BE2C (cell line): ENCODE measurements at regions not wholly inside any gene's neighbourhood (a gene's known extent, or its start where the extent isn't known, plus 50 kb on each side); places are given as distances from the start of the nearest gene placed in this dataset.
A peak's percentile ranks its signal among the peaks of the same experiment; 100 is the strongest.
"Not testable (repeated sequence)": the region's sequence is repeated elsewhere in the genome, so short reads cannot be mapped to it uniquely, and the experiment has no call there.

Experiments used
- DNase-seq: peaks from one replicate; pipeline ENCODE4 v3.0.0-alpha.2; 2020
- H3K27me3 ChIP-seq: fragments of 250-450 bp; sonication (Bioruptor Pico); 2 replicates; pipeline ENCODE4 v1.5.1; 2020; ENCODE audit warnings: mild to moderate bottlenecking
- H3K36me3 ChIP-seq: fragments of 250-450 bp; sonication (Bioruptor Pico); 2 replicates; pipeline ENCODE4 v1.5.1; 2020; ENCODE audit warnings: mild to moderate bottlenecking
- H3K4me1 ChIP-seq: fragments of 250-450 bp; sonication (Bioruptor Pico); 2 replicates; pipeline ENCODE4 v1.5.1; 2020
- H3K4me3 ChIP-seq: 2 replicates; pipeline ENCODE4 v1.5.1; 2011; ENCODE audit warnings: low read depth, low read length
- H3K9me3 ChIP-seq: fragments of 250-450 bp; sonication (Bioruptor Pico); 2 replicates; pipeline ENCODE4 v1.5.1; 2020
- TF ChIP-seq, protein P1 (sequence below): IDR thresholded peaks from 2 replicates; pipeline ENCODE4 v1.5.1; 2012; ENCODE audit warnings: mild to moderate bottlenecking, low read depth, low read length

DNA sequence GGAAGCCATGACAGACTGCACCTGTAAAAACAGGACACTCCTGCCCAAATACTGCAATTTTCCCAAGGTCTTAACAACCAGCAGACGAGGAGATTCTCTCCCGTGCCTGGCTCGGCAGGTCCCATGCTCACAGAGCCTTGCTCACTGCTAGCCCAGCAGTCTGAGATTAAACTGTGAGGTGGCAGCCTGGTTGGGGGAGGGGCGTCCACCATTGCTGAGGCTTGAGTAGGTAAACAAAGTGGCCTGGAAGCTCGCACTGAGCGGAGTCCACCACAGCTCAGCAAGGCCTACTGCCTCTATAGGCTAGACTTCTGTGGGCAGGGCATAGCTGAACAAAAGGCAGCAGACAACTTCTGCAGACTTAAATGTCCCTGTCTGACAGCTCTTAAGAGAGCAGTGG, 80.3 kb downstream of the ANXA5 start:
- not testable (repeated sequence) for H3K9me3 ChIP-seq, H3K4me1 ChIP-seq, H3K4me3 ChIP-seq, H3K27me3 ChIP-seq, H3K36me3 ChIP-seq
- peak; percentile 8 for DNase-seq

- Histone ChIP-seq H3K9me3 (no peaks in the 10 kb centered on the region; the same call in 1 of the 2 replicates), H3K4me1 (no peaks in the 10 kb centered on the region), H3K27me3 (no peaks in the 10 kb centered on the region), H3K4me3 (no peak overlapping the region), H3K36me3 (no peaks in the 10 kb centered on the region)
- TF ChIP-seq, protein P1, sequence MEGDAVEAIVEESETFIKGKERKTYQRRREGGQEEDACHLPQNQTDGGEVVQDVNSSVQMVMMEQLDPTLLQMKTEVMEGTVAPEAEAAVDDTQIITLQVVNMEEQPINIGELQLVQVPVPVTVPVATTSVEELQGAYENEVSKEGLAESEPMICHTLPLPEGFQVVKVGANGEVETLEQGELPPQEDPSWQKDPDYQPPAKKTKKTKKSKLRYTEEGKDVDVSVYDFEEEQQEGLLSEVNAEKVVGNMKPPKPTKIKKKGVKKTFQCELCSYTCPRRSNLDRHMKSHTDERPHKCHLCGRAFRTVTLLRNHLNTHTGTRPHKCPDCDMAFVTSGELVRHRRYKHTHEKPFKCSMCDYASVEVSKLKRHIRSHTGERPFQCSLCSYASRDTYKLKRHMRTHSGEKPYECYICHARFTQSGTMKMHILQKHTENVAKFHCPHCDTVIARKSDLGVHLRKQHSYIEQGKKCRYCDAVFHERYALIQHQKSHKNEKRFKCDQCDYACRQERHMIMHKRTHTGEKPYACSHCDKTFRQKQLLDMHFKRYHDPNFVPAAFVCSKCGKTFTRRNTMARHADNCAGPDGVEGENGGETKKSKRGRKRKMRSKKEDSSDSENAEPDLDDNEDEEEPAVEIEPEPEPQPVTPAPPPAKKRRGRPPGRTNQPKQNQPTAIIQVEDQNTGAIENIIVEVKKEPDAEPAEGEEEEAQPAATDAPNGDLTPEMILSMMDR = no peak
- no peak for DNase-seq
Observed at GRCh38 chr4:121614101-121614500, 82.7 kb downstream of the ANXA5 start.

GRCh38 chr4:121599049-121599448, 97.7 kb downstream of the ANXA5 start:
- Histone ChIP-seq H3K4me3 (no peak overlapping the region), H3K36me3 (no peaks in the 10 kb centered on the region), H3K27me3 (no peaks in the 10 kb centered on the region), H3K4me1 (no peaks in the 10 kb centered on the region), H3K9me3 (no peaks in the 10 kb centered on the region)
- TF ChIP-seq, protein P1 = no peak
- DNase-seq = no peak

- H3K4me3 ChIP-seq = no peak overlapping the region
- TF ChIP-seq, protein P1 = no peak
- H3K36me3 ChIP-seq = no peaks in the 10 kb centered on the region
- DNase-seq = no peak
- no peaks in the 10 kb centered on the region for H3K4me1 ChIP-seq
- H3K27me3 ChIP-seq = no peaks in the 10 kb centered on the region
- H3K9me3 ChIP-seq = no peaks in the 10 kb centered on the region
Observed at GRCh38 chr4:121597346-121597934, 99.3 kb downstream of the ANXA5 start.

DNA sequence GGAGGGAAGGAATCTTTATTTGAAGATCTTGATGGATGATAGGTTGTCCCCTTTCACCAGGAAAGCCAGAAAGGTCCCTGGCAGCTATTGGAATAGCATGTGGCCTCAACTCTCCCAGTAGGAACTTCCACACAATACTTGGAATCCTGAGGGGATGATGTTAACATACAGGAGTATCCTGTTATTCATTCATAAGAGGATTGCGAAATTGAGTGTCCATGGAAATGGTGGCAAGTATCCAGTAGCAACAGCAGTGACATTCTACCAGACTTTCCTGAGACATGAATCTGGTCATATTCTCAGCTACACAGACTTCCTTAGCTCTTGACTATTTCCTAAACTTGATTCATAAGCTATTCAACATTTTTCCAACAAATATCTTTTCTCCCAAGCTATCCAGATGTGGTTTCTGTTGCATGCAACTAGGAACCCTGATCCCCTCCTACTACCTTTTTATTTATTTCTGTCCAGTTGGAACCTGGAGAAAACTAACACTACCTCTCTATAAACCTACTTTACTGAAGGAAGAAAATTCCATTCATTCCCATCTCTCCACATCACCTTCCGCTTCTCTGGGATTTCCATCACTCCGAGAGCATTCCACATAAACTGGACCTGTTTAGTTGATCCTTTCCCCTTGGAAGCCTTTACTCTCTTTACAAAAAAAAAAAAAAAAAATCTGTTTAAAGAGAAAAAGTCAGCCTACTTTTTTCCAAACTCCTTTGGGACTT, 101.8 kb downstream of the ANXA5 start:
- H3K4me1 ChIP-seq = no peaks in the 10 kb centered on the region
- no peak overlapping the region for H3K4me3 ChIP-seq
- no peaks in the 10 kb centered on the region for H3K27me3 ChIP-seq
- H3K36me3 ChIP-seq = no peaks in the 10 kb centered on the region
- no peaks in the 10 kb centered on the region for H3K9me3 ChIP-seq
- TF ChIP-seq, protein P1 = no peak
- DNase-seq = no peak

GRCh38 chr4:121593760-121594159, 103.0 kb downstream of the ANXA5 start:
- TF ChIP-seq, protein P1 = no peak

GRCh38 chr4:121592257-121592656, 104.5 kb downstream of the ANXA5 start:
- H3K4me1 ChIP-seq, H3K36me3 ChIP-seq, H3K9me3 ChIP-seq, DNase-seq, H3K27me3 ChIP-seq, H3K4me3 ChIP-seq: not testable (repeated sequence)

More at GRCh38 chr4:121593760-121594159, 103.0 kb downstream of the ANXA5 start:
- no peaks in the 10 kb centered on the region for H3K9me3 ChIP-seq
- H3K4me3 ChIP-seq = no peak overlapping the region
- DNase-seq = no peak
- no peaks in the 10 kb centered on the region for H3K4me1 ChIP-seq
- H3K36me3 ChIP-seq = no peaks in the 10 kb centered on the region
- no peaks in the 10 kb centered on the region for H3K27me3 ChIP-seq
